HG03558 (cell line): ENCODE measurements at regions not wholly inside any gene's neighbourhood (a gene's known extent, or its start where the extent isn't known, plus 50 kb on each side); places are given as distances from the start of the nearest gene placed in this dataset.
"Not testable (repeated sequence)": the region's sequence is repeated elsewhere in the genome, so short reads cannot be mapped to it uniquely, and the experiment has no call there.

Source experiments
- ATAC-seq: cut with Tn5 transposase; IDR thresholded peaks from one replicate; pipeline ENCODE4 v1.9.1; 2021; ENCODE audit warnings: moderate number of reproducible peaks; ENCODE audit not compliant: unreplicated experiment; ENCODE audit errors: extremely low read depth

GRCh38 chr1:181951213-181951612 lies 110.3 kb downstream of the ZNF648 start:
- no peak for ATAC-seq

DNA sequence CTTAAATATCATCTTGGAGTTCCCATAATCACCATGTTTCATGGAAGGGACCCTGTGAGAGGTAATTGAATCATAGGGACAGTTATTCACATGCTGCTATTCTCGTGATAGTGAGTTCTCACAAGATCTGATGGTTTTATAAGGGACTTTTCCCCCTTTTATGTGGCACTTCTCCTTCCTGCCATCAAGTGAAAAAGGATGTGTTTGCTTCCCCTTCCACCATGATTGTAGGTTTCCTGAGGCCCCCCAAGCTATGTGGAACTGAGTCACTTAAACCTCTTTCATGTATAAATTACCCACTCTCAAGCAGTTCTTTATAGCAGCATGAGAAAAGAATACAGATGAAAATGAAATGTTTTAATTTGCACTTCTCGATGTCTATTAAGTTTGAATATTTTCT lies 112.0 kb downstream of the ZNF648 start:
- no peak for ATAC-seq

DNA sequence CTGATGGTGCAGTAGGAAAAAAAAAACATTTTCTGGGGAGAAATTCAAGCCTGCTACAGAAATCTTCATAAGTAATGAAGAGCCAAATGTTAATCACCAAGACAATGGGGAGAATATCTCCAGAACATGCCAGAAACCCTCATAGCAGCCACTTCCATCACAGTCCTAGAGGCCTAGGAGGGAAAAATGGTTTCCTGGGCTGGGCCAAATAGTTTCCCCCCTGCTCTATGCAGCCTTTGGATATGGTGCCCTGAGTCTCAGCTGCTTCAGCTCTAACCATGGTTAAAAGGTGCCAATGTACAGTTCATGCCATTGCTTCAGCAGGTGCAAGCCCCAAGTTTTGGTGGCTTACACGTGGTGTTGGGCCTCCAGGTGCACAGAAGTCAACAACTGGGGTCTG lies 113.1 kb downstream of the ZNF648 start:
- no peak for ATAC-seq

DNA sequence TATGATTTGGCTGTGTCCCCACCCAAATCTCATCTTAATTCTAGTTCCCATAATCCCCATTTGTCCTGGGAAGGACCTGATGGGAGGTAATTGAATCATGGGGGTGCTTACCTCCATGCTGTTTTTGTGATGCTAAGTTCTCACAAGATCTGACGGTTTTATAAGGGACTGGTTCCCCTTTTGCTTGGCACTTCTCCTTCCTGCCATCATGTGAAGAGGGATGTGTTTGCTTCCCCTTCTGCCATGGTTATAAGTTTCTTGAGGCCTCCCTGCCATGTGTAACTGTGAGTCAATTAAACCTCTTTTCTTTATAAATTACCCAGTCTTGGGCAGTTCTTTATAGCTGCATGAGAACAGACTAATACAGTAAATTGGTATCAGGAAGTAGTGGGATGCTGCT lies 114.1 kb downstream of the ZNF648 start:
- no peak for ATAC-seq

DNA sequence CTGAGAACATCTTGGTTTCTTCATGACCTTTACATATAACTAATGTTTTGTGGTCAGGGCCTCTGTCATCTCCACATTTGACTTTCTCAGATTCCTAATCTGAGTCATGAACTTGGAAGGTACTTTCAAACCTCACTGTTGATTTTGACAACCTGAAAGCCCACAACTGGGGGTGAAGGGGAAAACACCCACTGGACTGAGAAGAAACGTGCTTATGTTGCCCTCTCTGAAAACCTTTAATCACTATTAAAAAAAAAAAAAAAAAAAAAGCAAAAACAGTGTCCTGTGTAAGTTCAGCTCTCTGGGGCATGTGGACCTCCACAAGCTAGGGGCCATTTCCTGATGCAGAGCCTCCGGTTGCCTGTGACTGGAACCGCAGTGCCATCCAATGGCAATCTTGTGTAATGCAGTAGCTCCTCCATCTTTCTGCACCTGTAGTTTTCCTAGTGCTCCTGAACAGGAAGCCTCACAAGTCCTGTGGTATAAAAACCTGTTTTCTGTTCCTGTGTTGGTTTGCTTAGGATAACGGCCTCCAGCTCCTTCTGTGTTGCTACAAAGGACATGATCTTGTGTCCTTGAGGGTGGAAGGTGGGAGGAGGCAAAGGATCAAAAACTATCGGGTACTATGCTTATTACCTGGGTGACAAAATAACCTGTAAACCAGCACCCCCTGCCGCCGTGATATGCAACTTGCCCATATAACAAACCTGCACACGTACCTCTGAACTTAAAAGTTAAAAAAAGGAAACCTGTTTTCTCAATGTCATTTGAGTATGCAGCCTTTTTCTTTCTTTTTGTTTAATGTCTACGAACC lies 124.5 kb downstream of the ZNF648 start:
- ATAC-seq = peak; percentile 58

DNA sequence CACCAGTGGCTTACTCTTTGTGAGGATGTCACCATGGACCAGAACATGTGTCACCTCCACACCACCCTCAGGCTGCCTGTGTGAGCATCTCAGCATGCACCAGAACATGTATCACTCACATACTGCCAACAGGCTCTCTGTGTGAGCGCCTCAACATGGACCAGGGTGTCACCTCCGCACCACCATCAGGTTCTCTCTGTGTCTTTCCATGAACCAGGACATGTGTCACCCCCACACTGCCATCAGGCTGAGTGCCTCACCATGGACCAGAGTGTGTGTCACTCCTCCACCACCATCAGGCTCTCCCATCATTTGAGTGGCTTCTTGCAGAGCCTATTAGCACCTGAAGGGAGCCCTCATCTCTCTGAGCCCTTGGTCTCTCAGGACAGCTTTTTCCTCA lies 125.2 kb downstream of the ZNF648 start:
- ATAC-seq = peak; percentile 17

DNA sequence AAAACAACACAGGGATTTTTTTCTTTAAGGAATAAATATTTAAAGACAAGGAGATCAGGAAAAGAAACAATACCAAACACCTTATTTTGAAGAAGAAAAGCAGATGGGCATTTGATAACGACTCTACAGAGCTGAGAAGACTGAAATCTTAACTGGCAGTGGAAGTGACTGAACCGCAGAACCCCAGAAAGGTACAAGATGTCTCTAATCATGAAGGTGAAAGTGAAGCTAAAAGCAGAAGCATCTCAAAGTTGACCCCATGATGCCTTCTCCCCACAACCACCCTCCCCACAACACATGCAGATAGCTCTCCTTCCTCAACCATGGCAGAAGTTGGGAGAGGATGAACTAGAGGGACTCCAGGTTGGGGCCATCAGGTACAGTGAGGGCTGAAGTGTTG lies 129.6 kb downstream of the ZNF648 start:
- ATAC-seq = no peak

DNA sequence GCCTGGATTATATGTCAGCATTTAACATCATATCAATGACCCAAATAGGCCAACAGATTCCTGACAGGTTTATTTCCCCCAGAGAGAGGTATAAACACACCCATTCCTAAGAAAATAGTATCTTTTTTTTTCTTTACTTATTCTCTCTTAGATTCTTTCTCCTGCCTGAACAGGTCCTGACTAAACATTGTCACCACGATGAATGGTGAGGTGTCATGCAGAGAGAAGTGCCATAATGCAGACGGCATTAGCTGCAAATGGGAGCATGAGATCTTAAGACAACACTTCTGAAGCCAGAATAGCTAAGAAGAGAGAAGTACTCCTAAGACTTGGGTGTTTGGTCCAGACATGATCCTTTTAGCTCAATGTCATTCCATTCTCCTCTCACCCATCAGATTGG lies 131.3 kb downstream of the ZNF648 start:
- no peak for ATAC-seq

- no peak for ATAC-seq
These were observed 134.8 kb downstream of the ZNF648 start for GRCh38 chr1:181926697-181927096.

- ATAC-seq = not testable (repeated sequence)
These were observed 137.5 kb downstream of the ZNF648 start for GRCh38 chr1:181924034-181924433.

DNA sequence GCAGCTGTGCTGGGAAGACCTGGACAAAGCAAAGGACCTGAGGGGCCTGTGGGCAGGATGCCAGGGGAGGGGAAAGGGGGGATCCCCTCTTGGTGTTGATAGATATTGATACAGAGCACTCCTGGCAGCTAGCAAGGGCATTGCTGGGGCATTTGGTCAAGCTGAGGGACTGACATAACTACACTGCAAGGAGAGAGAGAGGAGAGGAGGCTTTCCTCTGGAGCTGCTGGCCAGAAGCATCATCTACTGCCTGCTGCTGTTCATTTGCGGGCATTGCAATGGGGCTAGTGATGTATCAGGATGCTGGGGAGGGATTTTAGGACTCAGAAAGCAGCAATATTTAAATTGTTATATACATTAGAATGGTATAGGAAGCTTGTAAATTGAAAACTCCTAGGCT lies 142.0 kb downstream of the ZNF648 start:
- ATAC-seq = no peak

DNA sequence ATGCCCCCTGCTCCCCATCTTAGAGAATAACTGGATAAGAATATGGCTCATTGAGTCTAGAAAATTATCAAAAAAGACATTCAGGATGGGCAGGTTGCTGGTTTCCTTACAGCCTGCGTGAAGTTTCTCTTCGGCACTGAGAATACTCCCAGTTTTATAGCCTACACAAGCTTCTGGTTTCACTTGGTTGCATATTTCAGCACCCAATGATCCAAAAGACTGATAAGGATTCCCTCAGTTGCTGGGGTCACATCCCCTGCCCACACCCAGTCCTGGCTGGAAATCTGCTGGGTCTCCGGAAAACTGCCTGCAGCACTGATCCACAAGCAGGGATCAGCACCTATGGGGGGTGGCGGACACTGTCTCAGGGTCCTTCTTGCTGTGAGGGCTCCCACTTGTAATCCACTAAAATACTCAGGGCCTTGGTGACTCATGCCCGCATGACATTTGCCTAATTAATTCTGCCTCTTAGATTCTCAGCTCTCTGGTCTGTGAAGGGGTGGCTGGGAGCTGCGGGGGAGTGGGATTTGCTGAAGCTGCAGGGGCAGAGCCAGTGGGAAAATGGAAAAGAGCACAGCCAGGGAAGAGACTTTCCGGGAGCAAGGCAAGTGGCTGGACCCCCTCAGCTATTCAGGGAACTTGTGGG lies 142.5 kb downstream of the ZNF648 start:
- no peak for ATAC-seq

- ATAC-seq = no peak
These were observed 149.8 kb downstream of the ZNF648 start for GRCh38 chr1:181911715-181912114.

GRCh38 chr1:181910905-181911304 lies 150.6 kb downstream of the ZNF648 start:
- ATAC-seq = no peak

DNA sequence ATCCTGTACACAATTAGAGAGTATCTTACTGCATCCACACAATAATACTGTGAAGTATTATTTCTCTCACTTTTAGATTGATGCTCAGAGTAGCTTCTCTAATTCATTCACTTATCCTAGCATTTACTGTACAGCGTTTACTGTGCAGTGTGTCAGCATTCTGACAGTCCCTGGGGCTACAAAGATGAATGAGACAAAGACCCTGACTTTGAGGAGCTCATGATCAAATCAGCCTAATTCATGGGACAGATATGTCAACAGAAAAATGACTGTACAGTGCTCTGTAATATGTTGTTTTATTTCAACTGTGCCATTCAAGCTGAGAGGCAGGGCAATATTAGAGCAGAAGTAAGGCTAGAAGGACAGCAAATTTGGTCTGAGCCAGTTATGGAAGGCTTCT lies 152.5 kb downstream of the ZNF648 start:
- ATAC-seq = no peak

DNA sequence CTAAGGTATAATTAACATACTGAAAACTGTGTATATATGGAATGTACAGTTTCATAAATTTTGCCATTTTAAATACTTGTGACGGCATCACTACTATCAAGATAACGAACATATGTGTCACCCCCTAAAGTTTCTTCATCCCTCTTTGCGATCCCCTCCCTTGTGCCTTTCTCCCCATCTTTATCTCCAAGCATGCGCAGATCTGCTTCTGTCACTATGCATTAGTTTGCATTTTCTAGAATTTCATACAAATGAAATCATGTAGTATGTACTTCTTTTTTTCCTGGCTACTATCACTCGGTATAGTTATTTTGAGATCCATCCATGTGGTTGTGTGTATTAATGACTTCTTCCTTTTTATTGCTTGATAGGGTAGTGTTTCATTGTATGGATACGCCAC lies 154.9 kb downstream of the ZNF648 start:
- no peak for ATAC-seq

DNA sequence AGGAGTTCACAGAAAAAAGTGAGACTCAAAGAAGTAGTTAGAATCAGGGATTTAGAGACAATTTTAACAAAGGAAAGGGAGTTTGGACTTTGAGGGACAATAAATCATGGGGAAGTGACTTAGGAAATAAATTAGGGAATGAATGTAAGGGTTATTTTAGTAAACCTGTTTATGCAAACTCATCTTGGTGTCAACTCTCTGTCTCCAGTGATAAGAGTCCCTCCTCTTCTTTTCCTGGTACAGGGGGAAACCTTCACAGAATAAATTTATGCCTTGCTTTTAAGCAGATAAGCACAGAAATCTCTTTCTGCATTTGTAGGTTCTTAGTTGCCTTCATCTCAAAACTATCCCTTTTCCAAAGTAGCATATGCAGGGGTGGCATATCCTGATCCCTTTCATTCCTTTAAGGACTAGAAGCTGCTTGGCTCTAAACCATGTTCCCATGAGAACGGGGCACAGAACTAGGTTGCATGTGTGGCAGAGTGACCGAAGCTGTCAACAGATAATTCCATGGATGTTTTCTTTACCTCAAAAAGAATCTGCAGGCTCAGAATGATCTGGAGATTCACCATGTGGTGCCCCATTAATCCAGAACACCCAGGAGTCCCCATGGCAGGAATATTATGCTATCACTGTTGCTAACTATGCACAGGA lies 155.4 kb downstream of the ZNF648 start:
- ATAC-seq = no peak

DNA sequence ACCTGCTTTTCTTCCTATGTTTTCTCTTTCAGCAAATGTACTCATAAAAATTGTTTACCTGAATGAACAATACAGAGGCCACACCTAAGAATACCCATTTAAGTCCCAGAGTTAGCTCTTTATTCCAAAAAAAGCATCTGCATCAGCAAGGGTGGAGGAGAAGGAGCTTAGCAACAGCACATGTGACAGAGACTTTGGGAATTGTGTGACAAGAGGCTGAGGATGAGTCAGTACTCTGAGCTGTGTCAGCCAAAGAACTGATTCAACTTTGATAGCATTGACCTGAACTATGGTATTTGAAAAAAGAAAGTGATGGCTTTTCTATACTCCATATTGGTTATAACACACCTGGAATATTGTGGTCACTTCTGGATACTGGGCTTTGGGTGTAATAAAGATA lies 162.7 kb downstream of the ZNF648 start:
- ATAC-seq = no peak

DNA sequence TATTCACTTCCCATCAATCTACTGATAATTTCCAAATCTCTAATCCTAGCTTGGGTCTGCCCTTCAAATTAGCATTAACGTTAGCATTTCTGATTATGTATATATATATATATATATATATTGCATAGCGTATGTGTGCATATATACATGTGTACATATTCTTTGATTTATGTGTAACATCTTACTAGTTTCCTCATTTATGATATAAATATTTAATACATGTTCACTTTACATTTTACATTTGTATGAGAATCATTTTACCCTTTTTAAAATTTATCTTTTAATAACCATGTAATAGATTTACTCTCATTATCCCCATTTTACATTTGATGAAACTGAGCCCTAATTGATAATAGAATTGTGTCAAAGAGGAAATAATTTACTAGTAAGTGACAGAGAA lies 164.7 kb downstream of the ZNF648 start:
- ATAC-seq = no peak

- no peak for ATAC-seq
These were observed 167.1 kb downstream of the ZNF648 start for GRCh38 chr1:181894439-181894859.

DNA sequence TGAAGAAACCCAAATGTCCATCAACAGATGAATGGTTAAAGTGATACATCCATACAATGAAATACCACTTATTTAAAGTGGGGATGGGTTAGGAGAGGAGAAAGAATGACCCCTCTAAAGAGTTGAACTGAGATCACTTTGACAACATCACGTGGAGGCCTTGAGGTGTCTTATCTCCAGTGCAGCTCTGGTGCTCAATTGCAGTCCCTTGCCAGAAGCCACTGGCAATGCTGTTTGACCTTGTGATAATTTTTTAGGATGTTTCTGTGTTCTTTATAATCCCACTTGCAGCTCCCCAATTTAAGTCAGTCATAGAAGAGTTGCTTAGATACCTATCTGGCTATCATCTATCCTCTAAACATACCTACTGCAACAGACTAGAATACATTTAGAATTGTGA lies 167.6 kb downstream of the ZNF648 start:
- ATAC-seq = no peak
